Ishikawa (cell line): ENCODE measurements at regions not wholly inside any gene's neighbourhood (a gene's known extent, or its start where the extent isn't known, plus 50 kb on each side); places are given as distances from the start of the nearest gene placed in this dataset.

Experiments used
- CEBPB ChIP-seq: IDR thresholded peaks from 2 replicates; pipeline ENCODE4 v1.6.1; 2012
- CREB1 ChIP-seq: IDR thresholded peaks from 2 replicates; pipeline ENCODE4 v1.6.1; 2012; ENCODE audit warnings: low read depth
- EGR1 ChIP-seq: IDR thresholded peaks from 2 replicates; pipeline ENCODE4 v1.6.1; 2012
- EP300 ChIP-seq: IDR thresholded peaks from 2 replicates; pipeline ENCODE4 v1.6.1; 2012; ENCODE audit warnings: borderline replicate concordance
- FOXM1 ChIP-seq: IDR thresholded peaks from 2 replicates; pipeline ENCODE4 v1.6.1; 2012; ENCODE audit warnings: low read depth, borderline replicate concordance
- NFIC ChIP-seq: IDR thresholded peaks from 2 replicates; pipeline ENCODE4 v1.6.1; 2012
- RAD21 ChIP-seq: IDR thresholded peaks from 2 replicates; pipeline ENCODE4 v1.6.1; 2012; ENCODE audit warnings: low read depth
- REST ChIP-seq: IDR thresholded peaks from 2 replicates; pipeline ENCODE4 v1.6.1; 2012; ENCODE audit warnings: low read depth, mild to moderate bottlenecking
- TAF1 ChIP-seq: IDR thresholded peaks from 2 replicates; pipeline ENCODE4 v1.6.1; 2012; ENCODE audit warnings: low read depth, mild to moderate bottlenecking
- TCF12 ChIP-seq: IDR thresholded peaks from 2 replicates; pipeline ENCODE4 v1.6.1; 2012; ENCODE audit warnings: low read depth
- TEAD4 ChIP-seq: IDR thresholded peaks from 2 replicates; pipeline ENCODE4 v1.6.1; 2012
- USF1 ChIP-seq: IDR thresholded peaks from 2 replicates; pipeline ENCODE4 v1.6.1; 2012
- YY1 ChIP-seq: IDR thresholded peaks from 2 replicates; pipeline ENCODE4 v1.6.1; 2012; ENCODE audit warnings: low read depth
- ZBTB7A ChIP-seq: IDR thresholded peaks from 2 replicates; pipeline ENCODE4 v1.6.1; 2012; ENCODE audit warnings: low read depth
- TF ChIP-seq, protein P1 (sequence below): IDR thresholded peaks from 2 replicates; pipeline ENCODE4 v1.6.1; 2012

GRCh38 chr6:140921366-140922226 is 1211.1 kb upstream of the GJE1 start:
- no peak for TF ChIP-seq USF1
- TF ChIP-seq RAD21, result peak; percentile 78

- TF ChIP-seq CEBPB (no peak), YY1 (no peak), ZBTB7A (no peak), EP300 (no peak), FOXM1 (no peak), USF1 (no peak), EGR1 (no peak), NFIC (no peak), TAF1 (no peak), TEAD4 (no peak), RAD21 (no peak), TCF12 (no peak)
- TF ChIP-seq, protein P1, sequence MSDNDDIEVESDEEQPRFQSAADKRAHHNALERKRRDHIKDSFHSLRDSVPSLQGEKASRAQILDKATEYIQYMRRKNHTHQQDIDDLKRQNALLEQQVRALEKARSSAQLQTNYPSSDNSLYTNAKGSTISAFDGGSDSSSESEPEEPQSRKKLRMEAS, result no peak
Observed at GRCh38 chr6:140917911-140918310, 1214.8 kb upstream of the GJE1 start.

- TF ChIP-seq USF1 (no peak), CEBPB (no peak), EP300 (no peak), REST (no peak), TAF1 (no peak), TCF12 (no peak), ZBTB7A (no peak), CREB1 (no peak), NFIC (no peak), FOXM1 (no peak), EGR1 (no peak), TEAD4 (no peak), YY1 (no peak), RAD21 (no peak)
- TF ChIP-seq, protein P1, result no peak
Observed at GRCh38 chr6:140915551-140915950, 1217.2 kb upstream of the GJE1 start.

DNA sequence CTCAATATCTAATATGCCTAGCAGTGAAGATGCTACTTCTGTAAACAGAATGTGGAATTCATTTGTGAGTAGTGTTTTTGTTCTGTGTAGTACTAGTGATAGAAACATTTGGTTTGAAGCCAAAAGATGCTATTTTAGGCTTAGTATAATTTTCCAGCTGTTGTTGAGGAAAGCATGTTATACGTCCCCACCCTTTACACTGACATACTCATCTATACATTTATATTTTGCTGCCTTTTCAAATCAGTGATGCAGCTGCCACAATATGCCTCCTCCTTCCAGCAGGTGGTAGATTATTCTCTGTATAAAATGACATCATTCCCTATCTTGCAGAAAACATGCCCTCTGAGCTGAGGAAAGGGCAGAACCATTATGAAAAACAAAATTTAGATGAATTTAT is 1217.6 kb upstream of the GJE1 start:
- TF ChIP-seq EP300, result no peak

- TF ChIP-seq RAD21 (no peak), ZBTB7A (no peak), YY1 (no peak), USF1 (no peak), TAF1 (no peak), EP300 (no peak), NFIC (no peak), TEAD4 (no peak), FOXM1 (no peak), EGR1 (no peak), CREB1 (no peak), TCF12 (no peak)
- TF ChIP-seq, protein P1, result no peak
Observed at GRCh38 chr6:140912686-140913085, 1220.0 kb upstream of the GJE1 start.

DNA sequence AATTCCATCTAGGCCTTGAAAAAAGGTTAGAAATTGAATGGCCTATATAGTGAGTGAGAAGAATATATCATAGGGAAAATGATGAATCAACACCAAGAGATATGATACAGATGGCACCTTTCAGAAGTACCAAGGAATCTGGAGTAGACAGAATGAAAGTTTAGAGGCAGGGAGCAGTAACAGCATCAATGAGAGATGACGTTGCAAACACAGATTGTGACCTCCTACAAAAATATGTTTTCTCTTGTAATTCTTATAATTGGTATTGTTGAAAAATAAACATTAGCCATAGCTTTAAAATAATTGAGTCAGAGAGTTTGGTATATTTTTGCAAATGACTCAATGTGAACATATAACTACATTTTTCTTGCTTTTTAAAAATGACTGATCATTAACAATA is 1223.1 kb upstream of the GJE1 start:
- TF ChIP-seq TEAD4 (no peak), CREB1 (no peak), EGR1 (no peak), USF1 (no peak), YY1 (no peak), TCF12 (no peak), REST (no peak), FOXM1 (no peak), RAD21 (no peak), TAF1 (no peak), ZBTB7A (no peak), NFIC (no peak), EP300 (no peak), CEBPB (no peak)
- TF ChIP-seq, protein P1, result no peak
